ENCODE measurements at regions not wholly inside any gene's neighbourhood (a gene's known extent, or its start where the extent isn't known, plus 50 kb on each side); places are given as distances from the start of the nearest gene placed in this dataset.

DNA sequence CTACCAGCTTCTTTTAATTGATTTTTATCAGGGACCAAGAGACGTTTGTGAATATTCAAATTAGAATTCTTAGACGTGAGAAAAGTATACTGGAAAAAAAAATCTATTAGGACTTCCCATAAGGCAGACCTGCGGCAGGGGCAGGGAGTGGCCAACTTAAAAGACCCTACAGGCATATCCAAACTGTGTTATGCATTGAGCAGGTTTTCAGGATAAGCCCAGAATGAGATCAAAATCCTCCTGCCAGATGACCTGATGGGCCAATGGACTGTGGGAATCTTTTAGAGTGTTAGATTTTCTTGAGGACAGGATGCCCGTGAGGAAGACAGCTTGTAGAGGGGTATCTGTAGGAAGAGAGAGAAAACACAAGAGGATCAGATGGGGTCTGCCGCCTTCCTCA, 391.5 kb downstream of the CD83 start:
- no peak for FAIRE-seq
- Histone ChIP-seq H3K27me3 (ENCODE audit: control insufficient read depth in 1 of 2, insufficient read depth in 2 of 2, low read length in 2 of 2) (no peaks in the 10 kb centered on the region), H3K36me3 (replicated peaks in 1 of 2; ENCODE audit: control insufficient read depth in 1 of 2, insufficient read depth in 2 of 2, low read length in 2 of 2) (no peaks in the 10 kb centered on the region), H4K20me1 (ENCODE audit: insufficient read depth, low read length) (no peaks in the 10 kb centered on the region), H3K4me2 (ENCODE audit: low read depth, low read length) (no peak overlapping the region), H3K27ac (ENCODE audit: extremely low read length, insufficient read depth, low read length) (no peak overlapping the region), H3K4me3 (replicated peaks in 1 of 3; ENCODE audit: insufficient read depth in 1 of 3, low read depth in 2 of 3, low read length in 3 of 3) (no peak overlapping the region), H3K9ac (ENCODE audit: insufficient read depth, low read depth, low read length) (no peak overlapping the region), H2AFZ (ENCODE audit: low read length) (no peak overlapping the region), H3K9me3 (ENCODE audit: low read length) (no peaks in the 10 kb centered on the region), H3K79me2 (ENCODE audit: insufficient read depth, low read length) (no peaks in the 10 kb centered on the region), H3K4me1 (ENCODE audit: insufficient read depth, low read length) (no peaks in the 10 kb centered on the region)
- ATAC-seq = no peak
- 31% methylated on average over 5 of the region's 5 CpGs for WGBS (ENCODE audit: low lambda C conversion rate)
- no TSS peak for BruUV-seq (replicated peaks)
- CTCF ChIA-PET (ENCODE audit: low intra/inter-chr PET ratio, low total read pairs) = interaction anchor here (1.4 kb wide), 1 partner anchor 297 kb away, joined by 4 read pairs; no protein-coding TSS in a partner anchor
- in situ Hi-C loops (cut with HindIII; ENCODE audit: extremely low pct_ligation_motif_present, low pct_unique_long_range_greater_than_20kb) (no loop called here), intact Hi-C loops (cut with micrococcal nuclease; ENCODE audit: unreplicated experiment) (no loop called here)
- TF ChIP-seq DMTF1 (CRISPR knock-in tag; IDR thresholded peaks at IDR 0.05) = no peak
- TF ChIP-seq, protein P1, sequence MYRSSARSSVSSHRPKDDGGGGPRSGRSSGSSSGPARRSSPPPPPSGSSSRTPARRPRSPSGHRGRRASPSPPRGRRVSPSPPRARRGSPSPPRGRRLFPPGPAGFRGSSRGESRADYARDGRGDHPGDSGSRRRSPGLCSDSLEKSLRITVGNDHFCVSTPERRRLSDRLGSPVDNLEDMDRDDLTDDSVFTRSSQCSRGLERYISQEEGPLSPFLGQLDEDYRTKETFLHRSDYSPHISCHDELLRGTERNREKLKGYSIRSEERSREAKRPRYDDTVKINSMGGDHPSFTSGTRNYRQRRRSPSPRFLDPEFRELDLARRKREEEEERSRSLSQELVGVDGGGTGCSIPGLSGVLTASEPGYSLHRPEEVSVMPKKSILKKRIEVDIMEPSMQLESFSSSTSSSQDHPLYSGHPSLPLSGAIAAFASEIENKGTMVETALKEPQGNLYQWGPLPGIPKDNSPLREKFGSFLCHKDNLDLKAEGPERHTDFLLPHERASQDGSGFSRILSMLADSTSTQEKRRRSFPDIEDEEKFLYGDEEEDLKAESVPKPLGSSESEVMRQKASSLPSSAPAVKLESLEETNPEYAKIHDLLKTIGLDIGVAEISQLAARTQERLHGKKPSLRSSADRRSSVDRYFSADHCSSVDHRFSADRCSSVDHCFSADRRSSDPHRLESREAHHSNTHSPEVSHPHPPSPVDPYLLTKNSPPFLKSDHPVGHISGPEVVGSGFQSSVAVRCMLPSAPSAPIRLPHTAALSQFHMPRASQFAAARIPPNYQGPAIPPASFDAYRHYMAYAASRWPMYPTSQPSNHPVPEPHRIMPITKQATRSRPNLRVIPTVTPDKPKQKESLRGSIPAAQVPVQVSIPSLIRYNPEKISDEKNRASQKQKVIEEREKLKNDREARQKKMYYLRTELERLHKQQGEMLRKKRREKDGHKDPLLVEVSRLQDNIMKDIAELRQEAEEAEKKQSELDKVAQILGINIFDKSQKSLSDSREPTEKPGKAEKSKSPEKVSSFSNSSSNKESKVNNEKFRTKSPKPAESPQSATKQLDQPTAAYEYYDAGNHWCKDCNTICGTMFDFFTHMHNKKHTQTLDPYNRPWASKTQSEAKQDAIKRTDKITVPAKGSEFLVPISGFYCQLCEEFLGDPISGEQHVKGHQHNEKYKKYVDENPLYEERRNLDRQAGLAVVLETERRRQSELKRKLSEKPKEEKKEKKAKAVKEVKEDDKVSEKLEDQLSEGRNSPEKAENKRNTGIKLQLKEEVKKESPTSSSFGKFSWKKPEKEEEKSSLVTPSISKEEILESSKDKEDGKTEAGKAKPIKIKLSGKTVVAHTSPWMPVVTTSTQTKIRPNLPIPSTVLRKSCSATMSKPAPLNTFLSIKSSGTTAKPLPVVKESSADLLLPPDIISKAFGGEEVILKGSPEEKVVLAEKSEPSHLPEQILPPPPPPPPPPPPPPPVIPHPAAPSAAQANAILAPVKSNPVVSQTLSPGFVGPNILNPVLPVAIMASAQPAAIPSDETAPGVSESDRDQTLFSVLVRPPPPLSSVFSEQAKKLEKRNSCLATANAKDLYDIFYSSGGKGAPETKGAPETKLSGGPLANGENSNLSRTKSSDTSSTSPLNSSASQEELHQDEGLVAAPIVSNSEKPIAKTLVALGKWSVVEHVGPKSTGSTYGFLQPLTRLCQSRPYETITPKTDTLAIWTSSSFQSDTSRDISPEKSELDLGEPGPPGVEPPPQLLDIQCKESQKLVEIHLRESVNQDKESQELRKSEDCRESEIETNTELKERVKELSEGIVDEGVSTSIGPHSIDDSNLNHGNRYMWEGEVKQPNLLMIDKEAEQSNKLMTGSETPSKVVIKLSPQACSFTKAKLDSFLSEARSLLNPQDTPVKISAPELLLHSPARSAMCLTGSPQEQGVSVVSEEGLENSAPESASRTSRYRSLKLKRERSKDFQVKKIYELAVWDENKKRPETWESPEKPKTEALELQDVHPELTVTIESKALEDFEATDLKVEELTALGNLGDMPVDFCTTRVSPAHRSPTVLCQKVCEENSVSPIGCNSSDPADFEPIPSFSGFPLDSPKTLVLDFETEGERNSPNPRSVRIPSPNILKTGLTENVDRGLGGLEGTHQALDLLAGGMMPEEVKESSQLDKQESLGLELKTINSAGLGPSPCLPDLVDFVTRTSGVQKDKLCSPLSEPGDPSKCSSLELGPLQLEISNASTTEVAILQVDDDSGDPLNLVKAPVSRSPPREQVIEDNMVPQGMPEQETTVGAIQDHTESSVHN (CRISPR knock-in tag; IDR thresholded peaks at IDR 0.05) = no peak
- no peak for TF ChIP-seq CEBPB (IDR thresholded peaks at IDR 0.05; ENCODE audit: borderline replicate concordance, low read depth, low read length)
- TF ChIP-seq NR1H2 (CRISPR knock-in tag; IDR thresholded peaks at IDR 0.05; ENCODE audit: borderline replicate concordance, low read depth) = no peak
- no peak for TF ChIP-seq ZNF572 (CRISPR knock-in tag; IDR thresholded peaks at IDR 0.05)
- TF ChIP-seq ZFX (CRISPR knock-in tag; IDR thresholded peaks at IDR 0.05; ENCODE audit: low read depth) = no peak
- no peak for TF ChIP-seq EED (CRISPR knock-in tag; IDR thresholded peaks at IDR 0.05)
- DNase-seq (ENCODE audit: low spot score) = no peak
- POLR2A ChIA-PET = no interaction called here

Data from HepG2 (cell line).